ENCODE measurements at regions not wholly inside any gene's neighbourhood (a gene's known extent, or its start where the extent isn't known, plus 50 kb on each side); places are given as distances from the start of the nearest gene placed in this dataset.

GRCh38 chr5:71862507-71863060 lies 143.5 kb downstream of the CARTPT start:
- peaks cover 0 to 2% (median 0%) of the 10 kb centered on the region in 4 donors for H3K27me3 ChIP-seq (ENCODE audit: control insufficient read depth in 4 of 4, insufficient read depth in 4 of 4, low read length in 3 of 4)
- H3K27ac ChIP-seq (ENCODE audit: low read depth in 1 of 2, low read length in 2 of 2): no peak overlapping the region
- H3K4me1 ChIP-seq (ENCODE audit: control insufficient read depth in 4 of 4, insufficient read depth in 4 of 4, low read length in 3 of 4): no peaks in the 10 kb centered on the region
- no peak for DNase-seq (ENCODE audit: low spot score)
- no peaks in the 10 kb centered on the region for H3K36me3 ChIP-seq (ENCODE audit: control insufficient read depth in 4 of 4, insufficient read depth in 3 of 4, low read depth in 1 of 4, low read length in 3 of 4)
- TF ChIP-seq FOXA1 (IDR thresholded peaks at IDR 0.05) (no peak), CTCF (IDR thresholded peaks at IDR 0.05; ENCODE audit: low read depth, low read length, missing input control) (no peak), TAF1 (conservative IDR thresholded peaks at IDR 0.05) (no peak), REST (IDR thresholded peaks at IDR 0.05) (no peak), GABPA (IDR thresholded peaks at IDR 0.05 in 1 of 2, conservative IDR thresholded peaks at IDR 0.05 in 1 of 2) (no peak), MAX (IDR thresholded peaks at IDR 0.05) (no peak), RXRA (IDR thresholded peaks at IDR 0.05) (no peak), NR2F2 (IDR thresholded peaks at IDR 0.05) (no peak), RAD21 (IDR thresholded peaks at IDR 0.05) (no peak), JUND (IDR thresholded peaks at IDR 0.05) (no peak)
- no peak overlapping the region for H3K4me3 ChIP-seq (ENCODE audit: low read depth in 1 of 3, low read length in 3 of 3)
- 0% methylated on average over 1 of the region's 1 CpG for WGBS
- H3K9ac ChIP-seq (ENCODE audit: low read depth in 1 of 2, low read length in 2 of 2): no peak overlapping the region
- peaks cover 0 to 20% (median 2%) of the 10 kb centered on the region in 4 donors for H3K9me3 ChIP-seq (ENCODE audit: control insufficient read depth in 4 of 4, low read length in 3 of 4)

GRCh38 chr5:71864730-71865601 lies 145.9 kb downstream of the CARTPT start:
- H3K9ac ChIP-seq (ENCODE audit: low read depth in 1 of 2, low read length in 2 of 2): no peak overlapping the region
- H3K36me3 ChIP-seq (ENCODE audit: control insufficient read depth in 4 of 4, insufficient read depth in 3 of 4, low read depth in 1 of 4, low read length in 3 of 4): no peaks in the 10 kb centered on the region
- WGBS: 72% methylated on average over 8 of the region's 8 CpGs
- no peaks in the 10 kb centered on the region for H3K4me1 ChIP-seq (ENCODE audit: control insufficient read depth in 4 of 4, insufficient read depth in 4 of 4, low read length in 3 of 4)
- H3K4me3 ChIP-seq (ENCODE audit: low read depth in 1 of 3, low read length in 3 of 3): no peak overlapping the region
- no peak for DNase-seq (ENCODE audit: low spot score)
- H3K27me3 ChIP-seq (ENCODE audit: control insufficient read depth in 4 of 4, insufficient read depth in 4 of 4, low read length in 3 of 4): peaks cover 0 to 2% (median 0%) of the 10 kb centered on the region in 4 donors
- no peak overlapping the region for H3K27ac ChIP-seq (ENCODE audit: low read depth in 1 of 2, low read length in 2 of 2)
- peaks cover 0 to 20% (median 2%) of the 10 kb centered on the region in 4 donors for H3K9me3 ChIP-seq (ENCODE audit: control insufficient read depth in 4 of 4, low read length in 3 of 4)
- TF ChIP-seq RAD21 (IDR thresholded peaks at IDR 0.05): no peak
- TF ChIP-seq ZBTB33 (IDR thresholded peaks at IDR 0.05): no peak
- no peak for TF ChIP-seq CTCF (IDR thresholded peaks at IDR 0.05; ENCODE audit: low read depth, low read length, missing input control)
- no peak for TF ChIP-seq REST (IDR thresholded peaks at IDR 0.05)
- no peak for TF ChIP-seq HNF4G (IDR thresholded peaks at IDR 0.05)
- TF ChIP-seq JUND (IDR thresholded peaks at IDR 0.05): no peak
- TF ChIP-seq GABPA (IDR thresholded peaks at IDR 0.05 in 1 of 2, conservative IDR thresholded peaks at IDR 0.05 in 1 of 2): no peak
- TF ChIP-seq RXRA (IDR thresholded peaks at IDR 0.05): no peak
- no peak for TF ChIP-seq EGR1 (IDR thresholded peaks at IDR 0.05; ENCODE audit: low read depth in 2 of 2)
- no peak for TF ChIP-seq FOXA1 (IDR thresholded peaks at IDR 0.05)
- no peak for TF ChIP-seq TAF1 (conservative IDR thresholded peaks at IDR 0.05)
- no peak for TF ChIP-seq MAX (IDR thresholded peaks at IDR 0.05)
- TF ChIP-seq YY1 (IDR thresholded peaks at IDR 0.05): no peak
- no peak for TF ChIP-seq NR2F2 (IDR thresholded peaks at IDR 0.05)
